ENCODE measurements at regions not wholly inside any gene's neighbourhood (a gene's known extent, or its start where the extent isn't known, plus 50 kb on each side); places are given as distances from the start of the nearest gene placed in this dataset.

GRCh38 chr14:100649173-100649519, 61.9 kb upstream of the BEGAIN start:
- 36 to 78% methylated on average over 1 of the region's 1 CpG for WGBS, 2 donors
- ATAC-seq (ENCODE audit: insufficient read depth, low FRiP score) (no peak), DNase-seq (peak in 2 of 3 donors; percentile 43 to 67)
- H3K36me3 ChIP-seq (ENCODE audit: control insufficient read depth in 4 of 4, insufficient read depth in 4 of 4, low read length in 4 of 4) = no peaks in the 10 kb centered on the region
- H3K27me3 ChIP-seq (ENCODE audit: control insufficient read depth in 3 of 3, insufficient read depth in 3 of 3, low read length in 2 of 3) = peaks cover 0 to 16% (median 0%) of the 10 kb centered on the region in 3 donors
- H3K27ac ChIP-seq (ENCODE audit: low read depth in 1 of 2, low read length in 1 of 2) = no peak overlapping the region
- no peak for TF ChIP-seq CTCF (IDR thresholded peaks at IDR 0.05; ENCODE audit: control extremely low read depth, extremely low read depth)
- H3K4me3 ChIP-seq = no peak overlapping the region
- H3K9me3 ChIP-seq (ENCODE audit: control insufficient read depth in 4 of 4, insufficient read depth in 3 of 4, low read length in 3 of 4) = no peaks in the 10 kb centered on the region
- peaks cover 0 to 7% (median 4%) of the 10 kb centered on the region in 5 donors for H3K4me1 ChIP-seq (ENCODE audit: control insufficient read depth in 5 of 5, insufficient read depth in 5 of 5, low read length in 5 of 5)
- no peak overlapping the region for H3K9ac ChIP-seq (ENCODE audit: insufficient read depth in 1 of 2, low read length in 2 of 2)

- 73 to 81% methylated on average over 2 of the region's 2 CpGs for WGBS, 2 donors
Observed at GRCh38 chr14:100651999-100652508, 64.8 kb upstream of the BEGAIN start.

GRCh38 chr14:100652744-100653143, 65.5 kb upstream of the BEGAIN start:
- Histone ChIP-seq H3K36me3 (ENCODE audit: control insufficient read depth in 4 of 4, insufficient read depth in 4 of 4, low read length in 4 of 4) (no peaks in the 10 kb centered on the region), H3K27me3 (ENCODE audit: control insufficient read depth in 3 of 3, insufficient read depth in 3 of 3, low read length in 2 of 3) (peaks cover 0 to 25% (median 0%) of the 10 kb centered on the region in 3 donors), H3K9me3 (ENCODE audit: control insufficient read depth in 4 of 4, insufficient read depth in 3 of 4, low read length in 3 of 4) (no peaks in the 10 kb centered on the region), H3K27ac (ENCODE audit: low read depth in 1 of 2, low read length in 1 of 2) (no peak overlapping the region), H3K4me3 (no peak overlapping the region), H3K4me1 (ENCODE audit: control insufficient read depth in 5 of 5, insufficient read depth in 5 of 5, low read length in 5 of 5) (peaks cover 0 to 7% (median 0%) of the 10 kb centered on the region in 5 donors), H3K9ac (ENCODE audit: insufficient read depth in 1 of 2, low read length in 2 of 2) (no peak overlapping the region)
- DNase-seq (no peak), ATAC-seq (ENCODE audit: insufficient read depth, low FRiP score) (no peak)
- WGBS, 2 donors = 85 to 92% methylated on average over 8 of the region's 8 CpGs
- TF ChIP-seq CTCF (IDR thresholded peaks at IDR 0.05; ENCODE audit: control extremely low read depth, extremely low read depth) = no peak

More at GRCh38 chr14:100651999-100652508, 64.8 kb upstream of the BEGAIN start:
- DNase-seq (no peak), ATAC-seq (ENCODE audit: insufficient read depth, low FRiP score) (no peak)
- no peaks in the 10 kb centered on the region for H3K9me3 ChIP-seq (ENCODE audit: control insufficient read depth in 4 of 4, insufficient read depth in 3 of 4, low read length in 3 of 4)
- H3K36me3 ChIP-seq (ENCODE audit: control insufficient read depth in 4 of 4, insufficient read depth in 4 of 4, low read length in 4 of 4) = no peaks in the 10 kb centered on the region
- no peak overlapping the region for H3K27ac ChIP-seq (ENCODE audit: low read depth in 1 of 2, low read length in 1 of 2)
- no peak for TF ChIP-seq CTCF (IDR thresholded peaks at IDR 0.05; ENCODE audit: control extremely low read depth, extremely low read depth)
- H3K27me3 ChIP-seq (ENCODE audit: control insufficient read depth in 3 of 3, insufficient read depth in 3 of 3, low read length in 2 of 3) = peaks cover 0 to 23% (median 0%) of the 10 kb centered on the region in 3 donors
- H3K4me1 ChIP-seq (ENCODE audit: control insufficient read depth in 5 of 5, insufficient read depth in 5 of 5, low read length in 5 of 5) = peaks cover 0 to 7% (median 0%) of the 10 kb centered on the region in 5 donors
- H3K4me3 ChIP-seq = no peak overlapping the region
- H3K9ac ChIP-seq (ENCODE audit: insufficient read depth in 1 of 2, low read length in 2 of 2) = no peak overlapping the region

GRCh38 chr14:100653409-100653808, 66.2 kb upstream of the BEGAIN start:
- Histone ChIP-seq H3K27me3 (ENCODE audit: control insufficient read depth in 3 of 3, insufficient read depth in 3 of 3, low read length in 2 of 3) (peaks cover 0 to 25% (median 0%) of the 10 kb centered on the region in 3 donors), H3K36me3 (ENCODE audit: control insufficient read depth in 4 of 4, insufficient read depth in 4 of 4, low read length in 4 of 4) (no peaks in the 10 kb centered on the region), H3K9ac (ENCODE audit: insufficient read depth in 1 of 2, low read length in 2 of 2) (no peak overlapping the region), H3K27ac (ENCODE audit: low read depth in 1 of 2, low read length in 1 of 2) (no peak overlapping the region), H3K4me1 (ENCODE audit: control insufficient read depth in 5 of 5, insufficient read depth in 5 of 5, low read length in 5 of 5) (peaks cover 0 to 7% (median 0%) of the 10 kb centered on the region in 5 donors), H3K4me3 (no peak overlapping the region), H3K9me3 (ENCODE audit: control insufficient read depth in 4 of 4, insufficient read depth in 3 of 4, low read length in 3 of 4) (no peaks in the 10 kb centered on the region)
- WGBS, 2 donors = 66 to 75% methylated on average over 15 of the region's 15 CpGs
- ATAC-seq (ENCODE audit: insufficient read depth, low FRiP score) (no peak), DNase-seq (no peak)
- TF ChIP-seq CTCF (IDR thresholded peaks at IDR 0.05; ENCODE audit: control extremely low read depth, extremely low read depth) = no peak

Data from lung (tissue), 11 donors.